GM19238 (cell line): ENCODE measurements at regions not wholly inside any gene's neighbourhood (a gene's known extent, or its start where the extent isn't known, plus 50 kb on each side); places are given as distances from the start of the nearest gene placed in this dataset.

Source experiments
- DNase-seq: peaks from one replicate; pipeline ENCODE4 v3.0.0; 2011; ENCODE audit warnings: low spot score; ENCODE audit not compliant: insufficient read length

DNA sequence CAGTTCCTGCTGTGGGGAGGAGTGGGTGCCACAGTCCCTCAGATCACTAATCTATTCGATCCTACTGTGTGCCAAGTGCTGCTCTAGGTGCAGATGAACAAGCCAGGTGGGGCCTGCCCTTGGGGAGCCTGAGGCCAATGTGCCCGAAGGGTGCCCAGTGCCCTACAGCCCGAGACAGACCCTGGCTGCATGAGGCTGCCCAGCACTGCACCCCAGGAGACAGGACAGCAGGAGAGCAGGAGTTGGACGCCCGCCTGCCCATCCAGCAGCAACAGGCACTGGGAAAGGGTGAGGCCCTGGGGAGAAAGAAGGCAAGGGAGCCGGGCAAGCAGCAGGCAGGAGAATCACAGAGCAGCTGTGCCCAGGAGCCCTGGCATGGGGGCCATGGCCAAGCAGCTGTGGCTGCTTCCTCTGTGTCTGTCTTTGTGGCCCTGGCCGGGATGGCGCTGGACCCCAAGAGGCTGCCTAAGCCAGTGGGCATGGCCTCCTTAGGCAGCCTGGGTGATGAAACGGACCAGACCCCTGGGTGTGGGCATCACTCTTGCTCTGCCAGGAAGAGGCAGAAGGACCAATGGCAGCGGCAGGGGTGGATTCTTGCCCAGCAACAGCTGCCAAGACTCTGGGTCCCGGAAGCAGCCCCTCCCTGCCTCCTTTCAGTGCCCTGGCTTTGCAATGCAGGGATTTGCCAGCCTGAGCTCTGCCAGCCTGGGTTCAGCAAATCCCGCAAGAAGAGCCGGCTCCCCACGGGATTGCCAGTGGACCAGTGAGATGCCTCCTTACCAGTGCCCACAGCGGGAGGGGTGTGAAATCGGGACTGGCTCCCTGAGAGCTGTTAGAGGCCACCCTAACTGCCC, 179.6 kb upstream of the TNRC6C start:
- no peak for DNase-seq

GRCh38 chr17:77779711-77780539, 178.6 kb upstream of the TNRC6C start:
- DNase-seq: no peak

- DNase-seq: no peak
Measured at GRCh38 chr17:77781536-77781935, 177.0 kb upstream of the TNRC6C start.

- DNase-seq: no peak
Measured at GRCh38 chr17:77782201-77782600, 176.3 kb upstream of the TNRC6C start.

DNA sequence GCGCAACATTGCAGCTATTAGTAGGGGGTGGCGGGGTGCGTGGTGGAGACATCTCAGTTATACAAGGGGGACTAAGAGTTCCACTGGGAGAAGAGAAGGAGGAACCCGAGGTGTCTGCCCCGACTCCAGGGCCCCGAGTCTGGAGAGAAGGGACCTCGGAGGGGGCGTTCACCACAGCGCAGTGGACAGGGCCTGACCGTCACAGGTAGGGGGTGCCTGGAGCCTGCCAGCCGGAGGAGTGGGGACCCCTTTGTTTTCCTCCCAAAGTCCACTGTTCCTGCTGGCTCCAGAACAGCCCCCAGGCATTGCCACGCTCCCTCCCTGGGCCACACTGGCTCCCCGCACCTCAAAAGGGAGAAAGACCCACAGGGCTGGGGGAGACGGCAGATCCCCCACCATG, 175.9 kb upstream of the TNRC6C start:
- no peak for DNase-seq

DNA sequence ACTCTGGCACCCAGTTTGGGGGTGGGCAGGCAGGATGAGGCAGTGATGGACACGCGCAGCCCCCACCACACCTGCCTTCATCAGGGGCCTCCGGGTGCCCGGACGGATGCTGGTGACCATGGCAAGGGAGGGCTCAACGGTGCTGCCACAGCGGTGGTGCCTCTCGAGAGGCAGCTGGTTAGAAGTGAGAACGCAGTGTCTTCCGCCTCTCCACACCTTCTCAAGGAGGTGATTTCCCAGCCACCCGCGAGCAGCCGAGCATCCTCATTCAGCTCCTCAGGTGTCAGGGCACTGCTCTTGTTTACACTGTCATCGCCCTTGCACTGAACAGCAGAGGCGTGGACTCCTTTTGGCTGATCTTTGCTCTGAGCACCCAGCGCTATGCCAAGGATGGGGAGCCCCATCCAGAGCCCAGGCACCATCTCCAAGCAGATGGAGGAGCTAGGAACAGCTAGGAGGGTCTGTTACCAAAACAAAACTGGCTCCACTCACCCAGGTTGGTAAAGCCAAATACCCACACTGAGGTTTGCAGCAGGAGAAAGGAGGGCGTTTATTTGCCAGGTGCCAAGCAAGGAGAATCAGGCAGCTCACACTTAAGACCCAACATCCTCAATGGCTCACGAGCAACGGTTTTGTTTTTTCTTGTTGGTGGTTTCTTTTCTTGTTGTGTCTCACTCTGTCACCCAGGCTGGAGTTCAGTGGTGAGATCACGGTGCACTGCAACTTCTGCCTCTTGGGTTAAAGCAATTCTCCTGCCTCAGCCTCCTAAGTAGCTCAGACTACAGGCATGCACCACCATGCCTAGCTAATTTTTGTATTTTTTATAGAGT, 174.3 kb upstream of the TNRC6C start:
- no peak for DNase-seq

DNA sequence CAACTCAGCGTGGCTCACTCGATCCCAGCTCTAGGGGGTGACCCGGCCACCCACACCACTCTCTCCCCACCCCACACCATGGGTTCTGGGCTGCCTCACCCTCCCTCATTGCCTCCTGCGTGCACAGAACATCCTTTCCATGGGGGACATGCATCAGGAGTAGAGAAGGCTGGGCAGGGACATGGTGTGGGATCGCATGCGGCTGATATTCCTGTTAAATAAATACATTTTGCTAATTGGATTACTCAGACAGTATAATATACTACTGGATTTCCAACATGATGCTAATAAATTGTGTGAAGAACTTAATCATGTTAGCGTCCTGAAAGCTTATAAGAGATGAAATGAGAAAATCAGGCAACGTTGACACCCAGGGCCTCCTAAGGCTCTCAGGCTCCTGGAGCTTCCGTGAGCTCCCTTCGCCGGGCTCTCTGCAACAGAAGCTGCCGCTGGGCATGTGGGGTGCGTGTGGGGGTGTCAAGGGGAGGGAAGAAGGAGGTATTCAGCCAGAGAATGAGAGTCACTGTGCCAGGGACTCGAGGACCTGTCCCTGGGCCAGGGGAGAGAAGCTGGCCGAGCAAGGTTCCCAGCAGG, 173.1 kb upstream of the TNRC6C start:
- no peak for DNase-seq

DNA sequence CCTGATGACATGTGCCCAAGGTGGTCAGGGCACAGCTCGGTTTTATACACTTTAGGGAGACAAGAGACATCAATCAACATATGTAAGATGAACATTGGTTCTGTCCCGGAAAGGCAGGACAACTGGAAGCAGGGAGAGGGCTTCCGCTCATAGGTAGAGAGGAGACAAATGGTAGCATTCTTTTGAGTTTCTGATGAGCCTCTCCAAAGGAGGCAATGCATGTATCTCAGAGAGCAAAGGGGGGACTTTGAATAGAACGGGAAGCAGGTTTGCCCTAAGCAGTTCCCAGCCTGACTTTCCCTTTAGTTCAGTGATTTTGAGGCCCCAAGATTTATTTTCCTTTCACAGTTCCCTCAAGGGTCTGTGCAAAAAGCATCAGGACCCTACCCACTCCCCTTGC, 172.4 kb upstream of the TNRC6C start:
- no peak for DNase-seq

- DNase-seq: no peak
Measured at GRCh38 chr17:77786740-77787505, 171.6 kb upstream of the TNRC6C start.

GRCh38 chr17:77790143-77790829, 168.2 kb upstream of the TNRC6C start:
- no peak for DNase-seq

DNA sequence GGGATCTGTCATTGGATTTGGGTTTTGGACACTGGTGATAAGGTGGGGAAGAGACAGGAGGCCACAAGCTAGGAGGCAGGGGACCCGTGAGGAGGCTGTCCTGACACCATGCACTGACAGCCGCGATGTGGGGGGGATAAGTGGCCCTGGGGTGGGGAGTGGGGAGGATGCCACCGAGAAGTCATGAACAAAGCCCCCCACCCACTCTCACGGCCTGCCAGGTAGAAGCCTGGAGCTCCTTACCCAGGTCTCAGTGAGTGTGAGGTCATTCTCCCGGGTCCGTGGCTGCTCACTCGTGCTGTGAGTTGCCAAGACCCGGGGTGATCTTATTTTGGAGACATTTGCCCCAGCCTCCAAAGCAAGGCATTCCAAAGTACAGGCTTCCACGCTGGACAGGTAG, 165.9 kb upstream of the TNRC6C start:
- no peak for DNase-seq

DNA sequence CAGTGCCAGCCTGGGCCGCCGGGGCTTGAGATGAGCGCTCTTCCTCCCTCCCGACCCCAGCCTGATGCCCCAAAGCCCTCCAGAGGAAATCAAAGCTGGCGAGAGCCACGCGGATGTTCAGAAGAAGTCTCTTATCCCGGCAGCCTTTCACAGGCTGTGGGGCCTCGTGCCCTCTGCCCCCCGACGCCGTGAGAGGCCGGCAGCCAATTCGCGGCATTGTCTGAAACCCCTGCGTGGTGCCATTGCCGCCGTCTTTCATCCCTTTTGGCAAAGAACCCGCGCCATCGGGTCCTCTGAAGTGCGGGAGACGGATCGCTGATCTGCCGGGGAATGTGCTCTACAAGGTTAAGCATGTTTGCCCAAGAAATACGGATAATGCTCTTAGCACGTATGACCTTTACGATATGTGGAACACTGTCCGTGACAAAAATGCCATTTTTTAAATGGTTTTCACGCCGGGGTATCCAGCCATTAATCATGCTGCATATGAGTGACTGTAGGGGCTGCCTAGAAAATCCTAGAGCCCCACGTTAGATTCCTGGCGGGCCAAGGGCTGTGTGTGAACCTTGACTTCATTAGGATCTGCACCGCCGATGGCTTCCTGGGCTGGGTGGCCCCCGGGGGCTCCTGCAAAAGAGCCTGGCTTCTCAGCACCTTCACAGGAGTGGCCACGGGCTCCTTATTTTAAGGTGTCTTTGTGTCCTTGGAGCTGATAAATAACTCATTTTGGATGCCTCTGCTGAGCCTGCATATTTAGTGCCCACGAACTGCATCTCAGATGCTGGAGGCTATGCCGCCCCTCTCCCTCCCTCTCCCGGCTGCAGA, 165.1 kb upstream of the TNRC6C start:
- no peak for DNase-seq

- DNase-seq: no peak
Measured at GRCh38 chr17:77793971-77794235, 164.6 kb upstream of the TNRC6C start.

DNA sequence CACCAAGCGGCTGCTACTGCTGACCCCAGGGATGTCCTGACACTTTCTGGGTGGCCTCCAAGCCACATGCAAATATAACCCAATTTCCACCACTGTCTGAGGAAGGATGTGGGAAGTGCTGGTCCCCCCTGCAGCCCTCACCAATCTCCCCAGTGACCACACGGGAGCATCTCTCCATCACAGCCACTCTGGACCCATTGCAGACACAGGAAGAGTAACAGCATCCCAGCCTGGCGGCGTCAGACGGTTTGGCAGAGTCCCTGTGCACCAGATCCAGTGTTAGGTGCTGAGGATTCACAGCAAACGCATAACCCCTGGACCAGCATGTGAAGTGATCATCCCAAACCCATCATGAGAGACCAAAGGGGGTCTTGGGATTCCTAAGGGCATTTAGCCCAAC, 163.7 kb upstream of the TNRC6C start:
- DNase-seq: no peak

DNA sequence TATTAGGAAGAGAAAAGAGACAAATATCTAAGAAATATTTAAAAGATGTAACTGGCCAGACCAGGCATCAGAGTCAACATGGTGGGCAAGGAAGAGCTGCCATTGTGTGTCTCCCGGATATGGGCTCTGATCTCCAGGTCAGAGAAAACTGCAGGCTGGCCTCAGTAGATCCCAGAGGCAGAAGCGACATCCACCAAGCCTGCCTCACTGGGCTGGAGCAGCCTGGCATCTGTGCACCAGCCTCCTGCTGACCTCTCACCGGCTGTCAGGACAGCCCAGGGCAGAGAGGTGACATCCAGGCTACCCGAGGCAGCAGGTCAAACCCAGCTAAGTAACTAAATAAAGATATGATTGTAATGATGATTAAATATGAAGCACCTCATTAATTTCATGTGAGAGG, 162.8 kb upstream of the TNRC6C start:
- no peak for DNase-seq

GRCh38 chr17:77796176-77796860, 162.2 kb upstream of the TNRC6C start:
- DNase-seq: no peak

DNA sequence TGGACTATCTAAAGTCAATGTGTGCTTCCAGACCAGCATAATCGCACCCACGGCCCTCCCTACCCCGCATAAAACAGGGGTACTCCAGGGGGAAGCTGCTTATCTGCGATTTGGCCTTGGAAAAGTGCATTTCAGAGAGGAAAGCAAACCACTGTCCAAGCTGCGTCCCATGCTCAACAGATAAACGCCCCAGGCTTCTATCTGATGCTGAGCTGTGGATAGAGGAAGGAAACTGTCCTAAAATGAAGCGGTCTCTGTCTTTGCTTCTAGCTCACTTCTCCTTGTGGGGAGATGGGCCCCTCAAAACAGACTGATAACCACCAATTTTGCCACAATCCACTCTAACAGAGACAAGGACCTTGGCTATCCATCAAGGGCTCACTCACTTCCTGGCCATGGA, 160.5 kb upstream of the TNRC6C start:
- no peak for DNase-seq

GRCh38 chr17:77798481-77798880, 160.0 kb upstream of the TNRC6C start:
- no peak for DNase-seq

DNA sequence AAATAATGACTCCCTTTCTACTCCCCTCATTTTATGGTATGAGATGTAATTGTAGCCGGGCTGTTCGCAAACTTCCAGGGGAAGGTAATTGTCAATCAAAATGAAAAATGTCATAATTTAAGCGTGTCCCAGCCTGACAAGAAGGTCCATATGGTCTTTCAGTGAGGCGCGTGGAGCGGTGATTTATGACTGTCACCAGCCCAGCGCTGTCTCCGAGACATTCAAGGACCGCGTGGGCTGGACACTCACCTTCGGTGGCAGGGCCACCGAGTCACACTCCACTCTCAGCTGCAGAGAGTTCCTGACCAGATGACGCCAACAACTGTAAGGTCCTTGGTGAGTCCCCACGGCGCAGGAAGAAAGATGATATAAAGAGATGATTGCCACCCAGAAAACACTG, 157.7 kb upstream of the TNRC6C start:
- no peak for DNase-seq
